HepG2 (cell line): ENCODE measurements at regions not wholly inside any gene's neighbourhood (a gene's known extent, or its start where the extent isn't known, plus 50 kb on each side); places are given as distances from the start of the nearest gene placed in this dataset.
A peak's percentile ranks its signal among the peaks of the same experiment; 100 is the strongest.

Experiments
- ARNTL ChIP-seq: sonication (generic); formaldehyde crosslinking; IDR thresholded peaks from 2 replicates; pipeline ENCODE4 v1.4.0; 2020; ENCODE audit warnings: mild to moderate bottlenecking, missing genetic modification reagents
- CREBL2 ChIP-seq: sonication (generic); formaldehyde crosslinking; IDR thresholded peaks from 2 replicates; pipeline ENCODE4 v1.8.1; 2023; ENCODE audit warnings: missing genetic modification reagents, mild to moderate bottlenecking, borderline replicate concordance
- HDAC1 ChIP-seq: sonication (generic); formaldehyde crosslinking; IDR thresholded peaks from 2 replicates; pipeline ENCODE4 v1.5.1; 2020; ENCODE audit warnings: mild to moderate bottlenecking, missing genetic modification reagents
- HNRNPLL ChIP-seq: fragments of 200-400 bp; formaldehyde crosslinking; IDR thresholded peaks from 2 replicates; pipeline ENCODE4 v1.6.1; 2017; ENCODE audit warnings: mild to moderate bottlenecking, low read depth, low read length; ENCODE audit not compliant: poor library complexity, severe bottlenecking
- HNRNPUL1 ChIP-seq: fragments of 200-400 bp; formaldehyde crosslinking; IDR thresholded peaks from 2 replicates; pipeline ENCODE4 v1.6.1; 2017; ENCODE audit warnings: low read depth, mild to moderate bottlenecking, low read length, moderate library complexity
- HOXA9 ChIP-seq: sonication (generic); formaldehyde crosslinking; IDR thresholded peaks from 2 replicates; pipeline ENCODE4 v1.8.1; 2022; ENCODE audit warnings: missing genetic modification reagents, mild to moderate bottlenecking, moderate library complexity, borderline replicate concordance
- IRF2 ChIP-seq: IDR thresholded peaks from 2 replicates; pipeline ENCODE4 v1.6.1; 2018; ENCODE audit warnings: missing genetic modification reagents, missing compliant biosample characterization
- MTERF4 ChIP-seq: sonication (generic); formaldehyde crosslinking; IDR thresholded peaks from 2 replicates; pipeline ENCODE4 v1.8.0; 2023; ENCODE audit warnings: mild to moderate bottlenecking, missing genetic modification reagents
- NCOA1 ChIP-seq: sonication (generic); formaldehyde crosslinking; IDR thresholded peaks from 2 replicates; pipeline ENCODE4 v1.9.0; 2021; ENCODE audit warnings: missing genetic modification reagents
- PCBP1 ChIP-seq: fragments of 200-400 bp; formaldehyde crosslinking; IDR thresholded peaks from 2 replicates; pipeline ENCODE4 v1.6.1; 2017; ENCODE audit warnings: mild to moderate bottlenecking, low read depth, low read length, borderline replicate concordance
- POGZ ChIP-seq: sonication (generic); formaldehyde crosslinking; IDR thresholded peaks from 2 replicates; pipeline ENCODE4 v1.4.0; 2020; ENCODE audit warnings: mild to moderate bottlenecking, missing genetic modification reagents
- RORA ChIP-seq: sonication (generic); formaldehyde crosslinking; IDR thresholded peaks from 2 replicates; pipeline ENCODE4 v1.5.0; 2020; ENCODE audit warnings: mild to moderate bottlenecking, missing genetic modification reagents, moderate library complexity
- SALL1 ChIP-seq: sonication (generic); formaldehyde crosslinking; IDR thresholded peaks from 2 replicates; pipeline ENCODE4 v1.8.0; 2022; ENCODE audit warnings: mild to moderate bottlenecking, missing genetic modification reagents
- SMC3 ChIP-seq: IDR thresholded peaks from 2 replicates; pipeline ENCODE4 v1.6.1; 2011; ENCODE audit warnings: low read length, improper control_type of control experiment
- SP140L ChIP-seq: sonication (generic); formaldehyde crosslinking; IDR thresholded peaks from 2 replicates; pipeline ENCODE4 v1.4.0; 2020; ENCODE audit warnings: missing genetic modification reagents, borderline replicate concordance
- SSRP1 ChIP-seq: IDR thresholded peaks from 2 replicates; pipeline ENCODE4 v1.6.1; 2016; ENCODE audit warnings: control low read depth
- TOPORS ChIP-seq: sonication (generic); formaldehyde crosslinking; IDR thresholded peaks from 2 replicates; pipeline ENCODE4 v1.8.0; 2023; ENCODE audit warnings: mild to moderate bottlenecking, missing genetic modification reagents
- ZBTB2 ChIP-seq: sonication (generic); formaldehyde crosslinking; IDR thresholded peaks from 2 replicates; pipeline ENCODE4 v1.8.0; 2022; ENCODE audit warnings: low read depth, missing genetic modification reagents
- ZFP82 ChIP-seq: sonication (generic); formaldehyde crosslinking; IDR thresholded peaks from 2 replicates; pipeline ENCODE4 v1.5.1; 2020; ENCODE audit warnings: mild to moderate bottlenecking, missing genetic modification reagents, borderline replicate concordance
- ZKSCAN5 ChIP-seq: sonication (generic); formaldehyde crosslinking; IDR thresholded peaks from 2 replicates; pipeline ENCODE4 v1.5.1; 2020; ENCODE audit warnings: mild to moderate bottlenecking, missing genetic modification reagents
- ZNF383 ChIP-seq: sonication (generic); formaldehyde crosslinking; IDR thresholded peaks from 2 replicates; pipeline ENCODE4 v1.4.0; 2020; ENCODE audit warnings: missing genetic modification reagents, mild to moderate bottlenecking, borderline replicate concordance
- ZNF446 ChIP-seq: sonication (generic); formaldehyde crosslinking; IDR thresholded peaks from 2 replicates; pipeline ENCODE4 v1.5.0; 2020; ENCODE audit warnings: mild to moderate bottlenecking, missing genetic modification reagents
- ZNF687 ChIP-seq: sonication (generic); formaldehyde crosslinking; IDR thresholded peaks from 2 replicates; pipeline ENCODE4 v1.5.1; 2020; ENCODE audit warnings: mild to moderate bottlenecking, missing genetic modification reagents, moderate library complexity
- ZSCAN12 ChIP-seq: sonication (generic); formaldehyde crosslinking; IDR thresholded peaks from 2 replicates; pipeline ENCODE4 v1.9.0; 2021; ENCODE audit warnings: mild to moderate bottlenecking, missing genetic modification reagents

GRCh38 chr2:242038166-242038927, 168.8 kb downstream of the RTP5 start (continued):
- TF ChIP-seq ZBTB2: no peak
- TF ChIP-seq MTERF4 (CRISPR knock-in tag): no peak
- no peak for TF ChIP-seq ZSCAN12
- no peak for TF ChIP-seq IRF2 (CRISPR knock-in tag)
- TF ChIP-seq SSRP1 (CRISPR knock-in tag): no peak
- no peak for TF ChIP-seq ARNTL (CRISPR knock-in tag)
- no peak for TF ChIP-seq HOXA9
- TF ChIP-seq RORA: no peak
- no peak for TF ChIP-seq HNRNPLL
- TF ChIP-seq PCBP1: no peak
- peak; percentile 40; the same call in 1 of the 2 replicates for TF ChIP-seq ZNF687 (CRISPR knock-in tag)
- no peak for TF ChIP-seq CREBL2 (CRISPR knock-in tag)
- peak; percentile 10; the same call in 1 of the 2 replicates for TF ChIP-seq SMC3
- 0 out of 2 replicates have a peak, but pooled peaks have one; percentile 43 for TF ChIP-seq TOPORS (CRISPR knock-in tag)
- TF ChIP-seq HNRNPUL1: no peak
- TF ChIP-seq ZFP82: no peak
- no peak for TF ChIP-seq ZNF383 (CRISPR knock-in tag)
- no peak for TF ChIP-seq HDAC1 (CRISPR knock-in tag)
- no peak for TF ChIP-seq SP140L (CRISPR knock-in tag)
- TF ChIP-seq POGZ (CRISPR knock-in tag): no peak
- TF ChIP-seq SALL1 (CRISPR knock-in tag): peak; percentile 56
- TF ChIP-seq ZKSCAN5: no peak
- no peak for TF ChIP-seq NCOA1 (CRISPR knock-in tag)
- TF ChIP-seq ZNF446 (CRISPR knock-in tag): no peak
